ENCODE measurements at regions not wholly inside any gene's neighbourhood (a gene's known extent, or its start where the extent isn't known, plus 50 kb on each side); places are given as distances from the start of the nearest gene placed in this dataset.

DNA sequence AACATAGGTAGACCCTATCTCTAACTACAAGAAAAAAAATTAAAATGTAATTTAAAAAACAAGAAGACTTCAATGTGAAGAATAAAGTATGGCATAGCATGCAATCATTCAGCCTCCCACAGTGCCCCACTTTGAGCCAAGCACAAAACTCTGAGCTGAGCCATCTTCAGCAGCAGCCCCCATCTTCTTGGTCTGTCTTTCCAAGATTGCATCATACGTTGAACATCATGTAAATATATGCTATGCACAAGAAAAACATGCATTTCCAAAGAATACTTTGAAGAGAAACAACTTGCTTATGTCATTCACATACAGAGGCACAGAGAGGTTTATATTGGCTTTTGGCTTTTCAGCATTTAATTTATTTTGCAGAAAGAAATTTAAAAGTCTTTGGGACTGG lies 105.8 kb upstream of the TMPO start:
- ChIA-PET CTCF (no interaction called here), POLR2A (no interaction called here)
- no peak for TF ChIP-seq SUZ12 (IDR thresholded peaks at IDR 0.05)
- TF ChIP-seq ARNT (IDR thresholded peaks at IDR 0.05): no peak
- TF ChIP-seq FOXM1 (IDR thresholded peaks at IDR 0.05; ENCODE audit: borderline replicate concordance): no peak
- TF ChIP-seq ELF4 (IDR thresholded peaks at IDR 0.05): no peak
- no peak for TF ChIP-seq PKNOX1 (IDR thresholded peaks at IDR 0.05)
- TF ChIP-seq L3MBTL2 (conservative IDR thresholded peaks at IDR 0.05): no peak
- no peak for TF ChIP-seq HDGF (IDR thresholded peaks at IDR 0.05; ENCODE audit: borderline replicate concordance)
- TF ChIP-seq FOXA1 (IDR thresholded peaks at IDR 0.05): no peak
- TF ChIP-seq BHLHE40 (IDR thresholded peaks at IDR 0.05; ENCODE audit: borderline replicate concordance): no peak
- TF ChIP-seq TARDBP (IDR thresholded peaks at IDR 0.05): no peak
- no peak for TF ChIP-seq CTBP1 (IDR thresholded peaks at IDR 0.05; ENCODE audit: borderline replicate concordance)
- TF ChIP-seq NFRKB (IDR thresholded peaks at IDR 0.05): no peak
- TF ChIP-seq FOXK2 (IDR thresholded peaks at IDR 0.05): no peak
- TF ChIP-seq LEF1 (IDR thresholded peaks at IDR 0.05; ENCODE audit: borderline replicate concordance): no peak
- TF ChIP-seq ZNF384 (IDR thresholded peaks at IDR 0.05): no peak
- no peak for TF ChIP-seq SP1 (IDR thresholded peaks at IDR 0.05)
- no peak for DNase-seq (ENCODE audit: extremely low spot score)

DNA sequence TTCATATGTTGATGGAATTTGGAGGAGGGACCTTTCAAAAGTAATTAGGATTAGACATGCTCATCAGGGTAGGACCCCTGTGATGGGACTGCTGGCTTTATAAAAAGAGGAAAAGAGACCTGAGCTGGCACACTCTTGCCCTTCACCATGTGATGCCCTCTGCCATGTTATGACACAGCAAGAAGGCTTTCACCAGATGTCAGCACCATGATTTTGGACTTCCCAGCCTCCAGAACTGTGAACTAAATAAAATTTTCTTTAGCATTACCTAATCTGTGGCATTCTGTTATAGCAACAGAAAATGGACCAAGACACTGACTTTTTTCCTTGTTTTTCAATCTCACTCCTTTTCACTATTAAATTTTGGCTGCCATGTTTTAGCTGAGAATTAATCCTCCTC lies 105.0 kb upstream of the TMPO start:
- ChIA-PET POLR2A (no interaction called here), CTCF (no interaction called here)
- DNase-seq (ENCODE audit: extremely low spot score): no peak
- no peak for TF ChIP-seq HDGF (IDR thresholded peaks at IDR 0.05; ENCODE audit: borderline replicate concordance)
- no peak for TF ChIP-seq FOXK2 (IDR thresholded peaks at IDR 0.05)
- no peak for TF ChIP-seq SP1 (IDR thresholded peaks at IDR 0.05)

DNA sequence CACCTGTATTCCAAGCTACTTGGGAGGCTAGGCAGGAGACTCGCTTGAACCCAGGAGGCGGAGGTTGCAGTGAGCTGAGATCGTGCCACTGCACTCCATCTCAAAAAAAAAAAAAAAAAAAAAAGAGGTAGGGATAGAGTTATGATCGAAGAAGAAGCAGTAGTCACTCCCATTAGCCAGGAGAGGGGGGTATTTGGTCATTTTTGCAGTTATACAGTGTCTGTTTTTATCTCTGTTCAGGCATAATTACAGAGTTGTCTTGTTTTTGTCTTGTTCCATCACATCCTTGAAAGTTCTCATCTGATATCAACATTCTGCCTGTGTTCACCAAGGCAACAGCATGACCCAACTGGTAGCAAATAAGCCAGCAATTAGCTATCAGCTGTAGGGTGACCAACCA lies 98.5 kb upstream of the TMPO start:
- POLR2A ChIA-PET: no interaction called here
- no peak for DNase-seq (ENCODE audit: extremely low spot score)
- CTCF ChIA-PET: interaction anchor here (1.3 kb wide), 1 partner anchor 116 kb away, joined by 3 read pairs; no protein-coding TSS in a partner anchor
- TF ChIP-seq FOXK2 (IDR thresholded peaks at IDR 0.05): no peak
- TF ChIP-seq HDGF (IDR thresholded peaks at IDR 0.05; ENCODE audit: borderline replicate concordance): no peak
- TF ChIP-seq TARDBP (IDR thresholded peaks at IDR 0.05): no peak
- TF ChIP-seq CTBP1 (IDR thresholded peaks at IDR 0.05; ENCODE audit: borderline replicate concordance): no peak
- no peak for TF ChIP-seq BHLHE40 (IDR thresholded peaks at IDR 0.05; ENCODE audit: borderline replicate concordance)
- no peak for TF ChIP-seq NFRKB (IDR thresholded peaks at IDR 0.05)
- TF ChIP-seq ZNF384 (IDR thresholded peaks at IDR 0.05): peak; percentile 87
- no peak for TF ChIP-seq FOXM1 (IDR thresholded peaks at IDR 0.05; ENCODE audit: borderline replicate concordance)

- DNase-seq (ENCODE audit: extremely low spot score): no peak
- ChIA-PET POLR2A (no interaction called here), CTCF (interaction anchor here (0.9 to 1.3 kb wide), 2 partner anchors 31 to 115 kb away, joined by 3 read pairs; no protein-coding TSS in a partner anchor)
- no peak for TF ChIP-seq PKNOX1 (IDR thresholded peaks at IDR 0.05)
- no peak for TF ChIP-seq BHLHE40 (IDR thresholded peaks at IDR 0.05; ENCODE audit: borderline replicate concordance)
- no peak for TF ChIP-seq SP1 (IDR thresholded peaks at IDR 0.05)
- TF ChIP-seq ZNF384 (IDR thresholded peaks at IDR 0.05): no peak
- TF ChIP-seq NFRKB (IDR thresholded peaks at IDR 0.05): no peak
- TF ChIP-seq TARDBP (IDR thresholded peaks at IDR 0.05): no peak
- no peak for TF ChIP-seq FOXM1 (IDR thresholded peaks at IDR 0.05; ENCODE audit: borderline replicate concordance)
- no peak for TF ChIP-seq LEF1 (IDR thresholded peaks at IDR 0.05; ENCODE audit: borderline replicate concordance)
Measured at GRCh38 chr12:98417266-98417665, 98.1 kb upstream of the TMPO start.

DNA sequence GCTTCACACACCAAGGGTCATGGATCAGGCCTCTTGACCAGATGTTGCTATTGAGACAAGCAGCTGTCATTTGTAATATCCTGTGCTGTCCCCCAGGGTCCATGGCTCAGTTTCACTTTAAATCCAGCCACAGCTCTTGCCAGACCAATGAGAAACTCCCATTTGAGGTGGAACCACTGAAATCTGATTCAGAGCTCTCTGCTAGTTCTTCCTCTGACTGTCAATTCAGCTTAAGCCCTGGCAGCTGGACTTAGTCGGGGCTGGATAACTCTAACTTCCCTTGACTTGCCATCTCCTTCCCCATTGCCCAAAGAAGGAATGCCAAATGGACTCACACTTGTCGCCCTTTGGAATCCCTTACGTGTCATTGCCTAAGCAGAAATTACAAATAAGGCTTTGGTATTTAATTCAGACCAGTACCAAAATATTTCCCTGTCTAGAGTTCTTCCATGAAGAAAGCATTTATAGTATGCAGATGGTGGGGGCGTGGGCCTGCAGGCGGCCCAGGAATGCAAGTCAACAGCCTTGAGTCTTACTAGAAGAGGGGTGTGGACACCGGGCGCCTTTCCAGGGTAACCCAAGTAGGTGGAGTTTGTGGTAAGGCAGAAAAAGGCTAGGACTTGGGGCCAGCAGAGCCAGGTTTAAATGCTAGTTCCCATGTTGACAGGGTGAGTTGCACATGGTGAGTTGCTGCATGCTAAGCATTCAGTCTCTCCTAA lies 96.9 kb upstream of the TMPO start:
- CTCF ChIA-PET: interaction anchor here (0.6 kb wide), 1 partner anchor 8 kb away, joined by 3 read pairs; no protein-coding TSS in a partner anchor
- DNase-seq (ENCODE audit: extremely low spot score): no peak
- no peak for TF ChIP-seq FOXM1 (IDR thresholded peaks at IDR 0.05; ENCODE audit: borderline replicate concordance)
- TF ChIP-seq TARDBP (IDR thresholded peaks at IDR 0.05): no peak
- no peak for TF ChIP-seq NFRKB (IDR thresholded peaks at IDR 0.05)
- TF ChIP-seq PKNOX1 (IDR thresholded peaks at IDR 0.05): no peak
- TF ChIP-seq SUZ12 (IDR thresholded peaks at IDR 0.05): no peak
- no peak for TF ChIP-seq SP1 (IDR thresholded peaks at IDR 0.05)
- TF ChIP-seq FOXK2 (IDR thresholded peaks at IDR 0.05): no peak
- TF ChIP-seq L3MBTL2 (conservative IDR thresholded peaks at IDR 0.05): no peak
- no peak for TF ChIP-seq HDGF (IDR thresholded peaks at IDR 0.05; ENCODE audit: borderline replicate concordance)
- POLR2A ChIA-PET: no interaction called here

- POLR2A ChIA-PET: no interaction called here
Measured at GRCh38 chr12:98419081-98419794, 96.2 kb upstream of the TMPO start.

More at GRCh38 chr12:98419081-98419794, 96.2 kb upstream of the TMPO start:
- DNase-seq (ENCODE audit: extremely low spot score): no peak
- TF ChIP-seq FOXA1 (IDR thresholded peaks at IDR 0.05) (no peak), PKNOX1 (IDR thresholded peaks at IDR 0.05) (no peak), CTBP1 (IDR thresholded peaks at IDR 0.05; ENCODE audit: borderline replicate concordance) (no peak), ELF4 (IDR thresholded peaks at IDR 0.05) (no peak), SUZ12 (IDR thresholded peaks at IDR 0.05) (no peak), HDGF (IDR thresholded peaks at IDR 0.05; ENCODE audit: borderline replicate concordance) (no peak), FOXK2 (IDR thresholded peaks at IDR 0.05) (no peak), FOXM1 (IDR thresholded peaks at IDR 0.05; ENCODE audit: borderline replicate concordance) (no peak), ARNT (IDR thresholded peaks at IDR 0.05) (no peak), LEF1 (IDR thresholded peaks at IDR 0.05; ENCODE audit: borderline replicate concordance) (no peak), BHLHE40 (IDR thresholded peaks at IDR 0.05; ENCODE audit: borderline replicate concordance) (no peak), SP1 (IDR thresholded peaks at IDR 0.05) (no peak), ZNF384 (IDR thresholded peaks at IDR 0.05) (no peak), L3MBTL2 (conservative IDR thresholded peaks at IDR 0.05) (no peak), TARDBP (IDR thresholded peaks at IDR 0.05) (no peak), NFRKB (IDR thresholded peaks at IDR 0.05) (no peak)
- CTCF ChIA-PET: no interaction called here
